Right kidney (tissue), 1 donor: ENCODE measurements at regions not wholly inside any gene's neighbourhood (a gene's known extent, or its start where the extent isn't known, plus 50 kb on each side); places are given as distances from the start of the nearest gene placed in this dataset.

Experiments
- DNase-seq: peaks from one replicate; pipeline ENCODE4 v3.0.0-alpha.2; 2016

- no peak for DNase-seq
Measured at GRCh38 chr4:43990551-43990950, 458.1 kb downstream of the KCTD8 start.

GRCh38 chr4:43990963-43991362 lies 457.6 kb downstream of the KCTD8 start:
- DNase-seq = no peak

GRCh38 chr4:43992552-43992951 lies 456.1 kb downstream of the KCTD8 start:
- DNase-seq = no peak

DNA sequence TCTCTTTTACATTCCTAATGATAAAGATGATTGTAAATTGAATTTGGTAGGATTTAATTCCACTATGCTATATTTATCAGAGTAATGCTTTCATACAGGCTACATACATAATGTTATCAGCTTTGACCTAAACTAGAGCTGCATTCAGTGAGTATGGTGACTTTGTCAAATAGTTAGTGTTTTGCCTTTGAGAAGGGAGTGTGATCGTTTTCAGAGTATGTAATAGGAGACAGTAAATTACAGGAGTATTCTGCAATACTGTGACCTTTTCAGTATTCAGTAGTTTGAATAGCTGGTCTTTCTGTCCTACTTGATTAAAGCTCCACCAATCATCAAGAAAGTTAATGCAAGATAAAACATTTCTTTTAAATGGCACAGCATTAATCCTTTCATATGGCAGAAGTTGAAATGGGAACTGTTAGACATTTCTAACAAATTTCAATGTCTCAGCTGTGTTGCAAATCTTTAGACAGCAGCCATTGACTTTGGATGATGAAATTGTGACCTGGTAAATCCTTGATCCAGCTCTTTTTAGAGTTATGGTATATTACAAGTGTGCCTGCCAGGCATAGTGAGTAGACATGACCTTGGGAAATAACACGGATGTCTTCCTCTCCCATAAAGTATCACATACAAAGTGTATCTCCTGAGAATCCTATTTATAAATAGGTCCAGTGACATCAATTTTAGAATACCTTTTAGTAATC lies 455.3 kb downstream of the KCTD8 start:
- no peak for DNase-seq

DNA sequence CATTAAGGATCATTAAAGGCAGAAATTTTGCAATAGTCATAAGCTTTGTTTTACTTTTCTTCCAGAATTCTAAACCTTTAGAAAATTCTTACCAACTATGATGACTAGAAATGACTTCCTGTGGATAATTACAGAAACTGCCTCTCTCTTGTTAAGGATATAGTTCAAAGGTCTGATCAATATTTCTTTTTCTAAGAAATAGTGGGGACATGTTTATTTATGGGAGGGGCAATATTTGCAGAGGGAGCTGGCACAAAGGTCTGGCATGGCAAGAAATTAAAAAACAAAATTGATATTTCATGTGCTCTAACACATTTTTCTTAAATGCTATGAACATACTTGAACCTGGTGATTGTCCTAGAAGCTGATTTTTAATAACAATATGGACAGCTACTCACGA lies 448.9 kb downstream of the KCTD8 start:
- DNase-seq = no peak

GRCh38 chr4:44002368-44002767 lies 446.2 kb downstream of the KCTD8 start:
- no peak for DNase-seq

- no peak for DNase-seq
Measured at GRCh38 chr4:44016570-44017421, 431.8 kb downstream of the KCTD8 start.

DNA sequence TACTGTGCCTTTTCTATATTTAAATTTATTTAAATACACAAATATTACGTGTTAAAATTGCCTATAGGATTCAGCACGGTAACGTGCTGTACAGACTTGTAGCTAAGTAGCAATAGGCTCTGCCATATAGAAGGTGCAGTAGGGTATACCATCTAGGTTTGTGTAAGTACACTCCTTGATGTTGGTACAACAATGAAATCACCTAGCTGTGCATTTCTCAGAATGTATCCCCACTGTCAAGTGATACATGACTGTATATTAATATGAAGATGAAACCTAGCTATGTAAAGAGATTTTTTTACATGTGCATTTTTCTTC lies 431.2 kb downstream of the KCTD8 start:
- DNase-seq = no peak

DNA sequence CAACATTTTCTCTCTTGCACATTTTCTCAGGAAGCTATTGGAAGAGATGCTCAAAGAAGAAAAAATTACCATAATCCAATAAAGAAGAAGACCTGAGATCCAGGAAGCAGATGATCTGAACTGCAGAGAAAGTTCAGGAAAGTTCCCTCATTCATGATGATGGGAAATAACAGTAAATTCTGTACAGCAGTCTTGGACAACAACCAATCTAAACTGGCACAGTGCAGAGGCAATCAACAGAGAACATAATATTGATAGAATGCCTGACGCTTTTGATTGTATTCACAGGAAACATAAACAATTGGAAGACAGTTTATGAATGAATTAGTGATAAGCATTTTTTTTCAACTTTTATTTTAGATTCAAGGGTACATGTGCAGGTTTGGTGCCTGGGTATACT lies 428.9 kb downstream of the KCTD8 start:
- no peak for DNase-seq

DNA sequence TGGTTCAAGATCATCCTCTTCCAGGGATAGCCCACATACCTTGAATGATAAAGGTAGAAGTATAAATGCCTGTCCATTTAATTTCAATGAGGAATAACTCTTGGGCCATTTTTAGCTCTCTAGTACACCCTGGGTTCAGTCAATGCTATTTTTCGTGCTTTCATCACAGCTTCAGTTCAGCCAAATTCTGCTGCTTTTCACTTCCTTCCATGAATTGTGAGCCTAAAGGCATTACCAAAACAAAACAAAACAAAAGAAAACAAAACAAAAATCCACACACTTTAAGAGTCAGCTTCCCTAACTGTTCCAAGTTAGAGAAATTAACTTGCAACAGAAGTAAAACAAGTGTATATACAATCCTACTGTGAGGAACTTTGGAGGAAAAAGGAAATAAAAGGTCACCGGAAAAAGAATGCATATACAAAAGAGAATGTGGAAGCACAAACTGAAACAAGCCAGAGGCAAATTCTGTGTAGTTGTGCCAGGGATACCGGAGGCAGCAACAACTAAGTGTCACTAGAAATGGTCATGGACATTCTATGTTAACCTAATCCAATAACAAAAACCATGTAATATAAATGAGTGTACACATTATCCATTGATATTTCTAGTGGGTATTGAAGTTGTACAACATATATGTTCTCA lies 423.1 kb downstream of the KCTD8 start:
- DNase-seq = no peak

DNA sequence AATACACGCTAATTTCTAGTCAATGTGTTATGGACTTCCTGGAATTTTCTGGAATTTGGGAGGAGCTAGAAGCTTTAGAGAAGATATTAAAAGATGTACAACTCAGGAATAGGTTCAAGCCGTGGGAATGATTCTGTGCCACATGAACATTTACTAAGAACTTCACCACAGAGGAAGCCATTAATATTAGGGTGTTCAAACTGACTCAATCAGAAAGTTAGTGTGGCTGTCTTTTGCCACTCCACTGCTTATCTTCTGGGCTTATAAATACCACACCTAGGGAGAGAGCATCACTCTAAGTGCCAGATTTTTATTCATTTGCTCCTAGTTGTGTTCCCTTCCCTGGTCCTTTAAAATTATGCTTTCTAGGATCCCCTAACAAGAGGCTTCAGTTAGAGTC lies 409.8 kb downstream of the KCTD8 start:
- no peak for DNase-seq

DNA sequence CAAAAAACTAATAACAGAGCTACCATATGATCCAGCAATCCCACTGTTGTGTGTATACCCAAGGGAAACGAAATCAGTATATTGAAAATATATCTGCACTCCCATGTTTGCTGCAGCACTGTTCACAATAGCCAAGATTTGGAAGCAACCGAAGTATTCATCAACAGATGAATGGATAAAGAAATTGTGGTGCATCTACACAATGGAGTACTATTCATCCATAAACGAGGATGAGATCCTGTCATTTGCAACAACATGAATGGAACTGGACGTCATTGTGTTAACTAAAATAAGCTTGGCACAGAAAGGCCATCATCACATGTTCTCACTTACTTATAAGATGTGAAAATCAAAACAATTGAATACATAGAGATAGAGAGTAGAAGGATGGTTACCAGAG lies 402.1 kb downstream of the KCTD8 start:
- no peak for DNase-seq

DNA sequence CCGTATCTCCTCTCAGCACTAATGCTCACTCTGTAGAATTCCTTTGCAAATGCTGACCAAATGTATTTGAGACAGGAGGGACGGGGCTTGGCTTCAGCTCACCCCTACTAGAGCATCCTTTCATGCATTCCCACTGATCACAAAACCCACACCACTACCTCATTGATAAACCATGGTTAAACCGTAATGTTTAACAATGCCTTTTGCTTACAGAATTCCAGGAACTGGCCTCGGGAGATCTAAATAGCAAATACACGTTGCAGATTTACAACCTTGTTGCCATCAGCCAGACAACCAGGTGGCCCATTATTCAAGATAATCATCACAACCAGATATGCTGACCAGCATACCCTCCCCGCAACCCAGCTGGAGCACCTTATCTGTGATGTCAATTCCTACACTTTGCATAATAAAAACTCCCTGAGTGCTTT lies 391.9 kb downstream of the KCTD8 start:
- no peak for DNase-seq

DNA sequence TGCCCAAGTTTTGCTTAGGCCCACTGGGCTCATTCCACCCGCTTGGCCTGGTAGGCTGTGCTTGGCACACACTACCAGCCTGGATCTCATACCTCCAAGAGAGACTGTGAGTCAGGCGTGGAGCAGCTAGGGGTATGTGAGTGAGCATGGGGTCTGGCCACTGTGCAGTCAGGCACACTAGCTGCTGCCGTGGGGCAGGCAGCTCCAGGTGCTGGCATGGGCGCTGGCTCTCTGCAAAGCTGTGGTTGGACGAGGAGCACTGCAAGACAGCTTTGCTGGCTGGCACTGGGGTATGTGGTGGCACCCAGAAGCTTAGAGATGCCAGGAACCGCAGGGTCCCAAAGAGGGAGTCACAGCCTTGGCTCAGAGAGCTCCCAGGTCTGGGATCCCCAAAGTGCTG lies 377.8 kb downstream of the KCTD8 start:
- no peak for DNase-seq

GRCh38 chr4:44071959-44072955 lies 376.4 kb downstream of the KCTD8 start:
- no peak for DNase-seq

DNA sequence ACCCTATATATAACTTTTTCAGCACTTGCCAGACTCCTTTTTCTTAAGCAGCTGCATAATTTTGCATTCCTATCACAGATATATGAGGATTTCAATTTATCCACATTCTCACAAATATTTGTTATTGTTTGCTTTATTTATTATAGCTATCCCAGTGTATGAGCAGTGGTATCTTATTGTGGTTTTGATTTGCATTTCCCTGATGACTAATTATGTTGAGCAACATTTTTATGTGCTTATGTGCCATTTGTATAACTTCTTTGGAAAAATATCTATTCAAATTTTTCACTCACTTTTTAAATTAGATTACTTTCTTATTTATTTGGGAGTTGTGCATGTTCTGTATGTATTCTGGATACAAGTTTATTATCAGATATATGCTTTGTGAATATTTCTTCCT lies 361.9 kb downstream of the KCTD8 start:
- no peak for DNase-seq

GRCh38 chr4:44093390-44093789 lies 355.2 kb downstream of the KCTD8 start:
- DNase-seq = no peak

GRCh38 chr4:44098973-44099372 lies 349.6 kb downstream of the KCTD8 start:
- no peak for DNase-seq

GRCh38 chr4:44100456-44100855 lies 348.2 kb downstream of the KCTD8 start:
- DNase-seq = no peak

DNA sequence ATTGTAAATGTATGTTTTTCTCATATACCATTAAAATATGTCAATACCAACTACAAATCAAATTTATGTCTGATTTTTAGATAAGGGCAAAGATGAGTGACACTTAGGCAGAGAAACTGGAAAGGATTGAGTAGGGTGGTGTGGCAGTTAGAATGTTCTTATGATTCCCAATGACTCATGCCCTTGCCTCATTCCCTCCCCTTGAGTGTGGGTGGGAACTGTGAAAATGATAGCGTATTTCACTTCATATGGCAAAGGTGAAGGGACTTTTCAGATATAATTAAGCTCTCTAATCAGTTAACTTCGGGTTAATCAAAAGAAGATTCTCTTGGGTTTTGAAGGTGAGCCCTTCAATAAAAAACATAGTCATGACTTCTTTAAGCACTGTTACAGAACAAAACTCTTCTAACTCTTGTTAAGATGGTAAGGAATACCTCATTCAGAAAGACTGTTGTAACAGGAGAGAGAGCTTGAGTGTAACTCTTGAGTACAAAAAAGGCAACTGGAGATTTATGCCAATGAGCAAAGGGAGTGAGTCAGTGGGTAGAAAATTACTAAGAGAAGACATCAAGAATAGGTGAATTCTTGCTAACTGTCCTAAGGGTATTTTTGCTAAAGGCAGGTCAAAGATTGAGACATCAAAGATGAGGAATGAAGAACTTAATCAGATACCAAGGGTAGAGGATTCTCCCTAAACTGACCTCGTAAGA lies 329.5 kb downstream of the KCTD8 start:
- DNase-seq = no peak

DNA sequence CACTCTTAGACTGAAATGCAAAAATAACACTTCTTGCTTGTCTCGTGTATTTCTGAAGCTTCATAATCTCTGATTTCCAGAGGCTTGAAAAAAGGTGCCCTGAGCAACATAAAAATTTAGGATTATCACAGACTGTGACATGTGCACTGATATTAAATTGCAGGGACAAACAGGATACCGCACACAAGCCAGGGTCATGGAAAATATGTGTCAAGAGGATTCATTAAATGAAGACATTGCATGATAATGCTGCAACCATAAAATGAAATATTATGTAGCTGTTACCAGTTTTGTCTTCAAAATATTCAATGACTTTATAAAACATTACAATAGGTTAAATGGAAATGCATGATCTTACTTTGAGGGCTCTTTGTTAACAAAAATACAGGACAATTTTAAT lies 328.0 kb downstream of the KCTD8 start:
- DNase-seq = no peak

DNA sequence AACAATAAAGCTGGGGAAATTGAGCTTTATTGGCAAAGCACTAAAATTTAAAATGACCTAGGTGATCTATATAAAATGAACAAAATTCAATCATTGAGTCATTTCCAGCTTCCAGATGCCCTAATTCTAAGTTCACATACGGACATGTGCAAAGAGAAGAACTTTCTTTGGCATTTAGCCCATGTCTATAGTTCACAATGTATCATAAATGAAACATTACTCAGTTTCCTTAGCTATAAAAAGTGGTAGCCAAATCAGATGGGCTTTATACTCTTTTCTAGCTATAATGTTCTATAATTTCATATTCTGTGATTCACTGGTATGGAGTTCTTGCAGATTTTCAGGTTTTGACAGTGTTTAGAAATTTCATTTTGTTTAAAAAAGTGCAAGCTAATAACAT lies 327.4 kb downstream of the KCTD8 start:
- no peak for DNase-seq
